Keratinocyte (primary cell): ENCODE measurements at regions not wholly inside any gene's neighbourhood (a gene's known extent, or its start where the extent isn't known, plus 50 kb on each side); places are given as distances from the start of the nearest gene placed in this dataset.

ENCODE experiments used
- DNase-seq: peaks from one replicate; pipeline ENCODE4 v3.0.0-alpha.2; 2011; ENCODE audit warnings: low read depth, missing footprints, low spot score
- FAIRE-seq: peaks from 2 replicates; lab custom pipeline; 2011; peaks lifted over from hg19 to GRCh38; lab: Jason Lieb, UNC
- H2AFZ ChIP-seq: 2 replicates; pipeline ENCODE4 v1.6.0; 2012; ENCODE audit warnings: low read length, control low read depth, inconsistent platforms; ENCODE audit not compliant: control insufficient read depth
- H3K27ac ChIP-seq: 2 replicates; pipeline ENCODE4 v1.5.1; 2011; ENCODE audit warnings: low read length; ENCODE audit not compliant: control insufficient read depth, insufficient read depth
- H3K27me3 ChIP-seq: 3 replicates; pipeline ENCODE4 v1.6.0; 2011; ENCODE audit warnings: low read length; ENCODE audit not compliant: control insufficient read depth, insufficient read depth; ENCODE audit errors: extremely low read depth
- H3K36me3 ChIP-seq, 2 experiments: 2 replicates in 1 of 2; 3 replicates in 1 of 2; pipeline ENCODE4 v1.5.1; 2011; ENCODE audit warnings: low read length in 2 of 2, mild to moderate bottlenecking in 1 of 2; ENCODE audit not compliant: control insufficient read depth in 2 of 2, insufficient read depth in 2 of 2; ENCODE audit errors: extremely low read depth in 1 of 2
- H3K4me1 ChIP-seq: 3 replicates; pipeline ENCODE4 v1.5.1; 2011; ENCODE audit warnings: low read length; ENCODE audit not compliant: control insufficient read depth, insufficient read depth; ENCODE audit errors: extremely low read depth
- H3K4me2 ChIP-seq: 3 replicates; pipeline ENCODE4 v1.6.0; 2011; ENCODE audit warnings: low read depth, low read length; ENCODE audit not compliant: control insufficient read depth, insufficient read depth; ENCODE audit errors: extremely low read depth
- H3K4me3 ChIP-seq, 3 experiments: fragments of 200-600 bp in 1 of 3; sonication (generic) in 1 of 3; 2 replicates in 2 of 3; 3 replicates in 1 of 3; pipeline ENCODE4 v1.5.1; 2011 to 2016; ENCODE audit warnings: low read length in 3 of 3, mild to moderate bottlenecking in 3 of 3, control low read depth in 2 of 3, inconsistent platforms in 1 of 3, low read depth in 1 of 3, mixed read lengths in 1 of 3, mixed run types in 1 of 3, moderate library complexity in 1 of 3; ENCODE audit not compliant: control insufficient read depth in 2 of 3, insufficient read depth in 2 of 3; ENCODE audit errors: extremely low read depth in 1 of 3
- H3K79me2 ChIP-seq: 2 replicates; pipeline ENCODE4 v1.6.0; 2012; ENCODE audit warnings: low read length; ENCODE audit not compliant: control insufficient read depth, insufficient read depth
- H3K9ac ChIP-seq: 3 replicates; pipeline ENCODE4 v1.6.0; 2011; ENCODE audit warnings: low read length; ENCODE audit not compliant: control insufficient read depth, insufficient read depth; ENCODE audit errors: extremely low read depth
- H3K9me1 ChIP-seq: 3 replicates; pipeline ENCODE4 v1.6.0; 2011; ENCODE audit warnings: low read length; ENCODE audit not compliant: control insufficient read depth, insufficient read depth; ENCODE audit errors: extremely low read depth
- H3K9me3 ChIP-seq: 2 replicates; pipeline ENCODE4 v1.5.1; 2012; ENCODE audit warnings: low read depth, low read length; ENCODE audit not compliant: control insufficient read depth
- H4K20me1 ChIP-seq: 3 replicates; pipeline ENCODE4 v1.6.0; 2011; ENCODE audit warnings: low read length; ENCODE audit not compliant: control insufficient read depth, insufficient read depth; ENCODE audit errors: extremely low read depth
- CTCF ChIP-seq, 3 experiments: IDR thresholded peaks in 1 of 3; conservative IDR thresholded peaks in 1 of 3; optimal IDR thresholded peaks in 1 of 3; 2 replicates in 2 of 3; 3 replicates in 1 of 3; pipeline versions ENCODE3 to v1.5.1; 2011; ENCODE audit warnings: low read length in 3 of 3, mild to moderate bottlenecking in 3 of 3, moderate library complexity in 2 of 3, control low read depth in 1 of 3, inconsistent platforms in 1 of 3; ENCODE audit not compliant: insufficient read depth in 2 of 3; ENCODE audit errors: extremely low read depth in 1 of 3
- EZH2 ChIP-seq: IDR thresholded peaks from one replicate; pipeline ENCODE4 v1.6.1; 2012; ENCODE audit warnings: inconsistent platforms, mild to moderate bottlenecking, low read length, moderate library complexity
- dilution Hi-C: fragments of 300-500 bp; cut with MboI; formaldehyde crosslinking; loops from one replicate; pipeline ENCODE4 v1.7.0; 2020; ENCODE audit warnings: low sequenced_read_pairs; ENCODE audit not compliant: extremely low pct_ligation_motif_present

DNA sequence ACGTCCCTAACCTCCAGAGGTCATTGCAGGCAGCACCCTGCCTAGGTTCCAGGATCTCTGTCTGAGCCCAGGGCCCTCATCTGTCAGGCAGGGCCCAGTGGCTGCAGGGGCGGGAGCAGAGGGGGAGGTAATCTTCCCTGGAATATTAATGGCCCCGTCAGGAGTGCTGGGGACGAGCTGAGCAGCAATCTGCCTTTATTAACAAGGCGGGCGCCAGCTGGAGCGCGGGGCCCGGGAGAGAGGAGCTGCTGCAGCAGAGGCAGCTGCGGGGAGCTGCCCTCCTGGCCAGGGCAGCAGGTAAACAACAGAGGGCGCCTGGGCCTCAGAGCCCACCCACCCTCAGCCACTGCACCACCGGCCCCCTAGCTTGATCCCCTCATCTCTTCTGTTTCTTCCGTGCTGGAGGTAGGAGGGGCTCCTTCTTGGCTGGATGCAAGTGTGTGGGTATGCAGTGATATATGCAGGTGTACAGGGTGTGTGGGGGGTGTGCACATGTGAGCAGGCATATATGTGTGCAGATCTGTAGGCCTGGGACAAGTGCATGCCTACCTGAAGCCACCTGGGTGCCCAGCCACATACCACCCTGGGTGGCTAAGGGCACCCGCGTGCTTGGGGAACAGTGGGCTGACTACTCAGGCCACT, 131.8 kb upstream of the MLN start:
- no peak overlapping the region for H3K27ac ChIP-seq
- FAIRE-seq = no peak
- H3K4me3 ChIP-seq = no peak overlapping the region
- dilution Hi-C loops = no loop called here
- no peak for TF ChIP-seq EZH2
- TF ChIP-seq CTCF (optimal IDR thresholded peaks at IDR 0.05 in 1 of 3, IDR thresholded peaks at IDR 0.05 in 1 of 3, conservative IDR thresholded peaks at IDR 0.05 in 1 of 3; ENCODE audit: extremely low read depth in 1 of 3, insufficient read depth in 2 of 3, low read length in 3 of 3) = no peak
- H3K4me1 ChIP-seq = no peaks in the 10 kb centered on the region
- no peaks in the 10 kb centered on the region for H3K9me1 ChIP-seq
- no peaks in the 10 kb centered on the region for H3K9me3 ChIP-seq
- no peak for DNase-seq
- H2AFZ ChIP-seq = no peak overlapping the region
- H3K79me2 ChIP-seq = no peaks in the 10 kb centered on the region
- H3K27me3 ChIP-seq = peaks cover 13% of the 10 kb centered on the region
- no peak overlapping the region for H3K9ac ChIP-seq
- no peaks in the 10 kb centered on the region for H4K20me1 ChIP-seq
- H3K4me2 ChIP-seq = no peak overlapping the region
- no peaks in the 10 kb centered on the region for H3K36me3 ChIP-seq

DNA sequence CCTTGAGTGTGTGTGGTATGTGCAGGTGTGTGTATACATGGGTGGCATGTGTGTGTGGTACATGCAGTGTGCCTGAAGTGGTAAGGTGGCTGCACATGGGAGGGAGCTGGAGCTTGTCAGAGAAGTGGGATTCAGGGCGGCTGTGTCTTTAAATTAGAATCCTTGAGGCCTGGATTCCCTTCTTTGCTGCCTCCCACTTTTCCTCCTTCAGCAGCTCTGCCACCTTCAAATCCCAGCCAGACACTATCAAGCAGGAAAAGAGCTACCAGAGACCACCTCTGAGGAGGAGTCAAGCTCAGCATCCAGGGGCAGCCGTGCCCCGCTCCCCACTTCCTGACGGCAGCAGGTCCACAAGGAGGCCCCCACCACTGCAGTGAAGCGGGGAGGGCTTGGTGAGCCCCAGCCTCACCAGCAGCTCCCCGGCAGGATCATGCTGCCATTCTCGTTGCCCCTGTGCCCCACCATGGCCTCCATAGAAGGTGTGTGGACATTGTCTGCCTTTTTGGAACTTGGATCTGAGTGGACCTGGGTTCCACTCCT, 131.0 kb upstream of the MLN start:
- H3K4me1 ChIP-seq = no peaks in the 10 kb centered on the region
- H3K9ac ChIP-seq = no peak overlapping the region
- no peak overlapping the region for H3K4me2 ChIP-seq
- no peaks in the 10 kb centered on the region for H3K36me3 ChIP-seq
- no peaks in the 10 kb centered on the region for H4K20me1 ChIP-seq
- no peak overlapping the region for H3K27ac ChIP-seq
- dilution Hi-C loops = no loop called here
- no peaks in the 10 kb centered on the region for H3K79me2 ChIP-seq
- no peak for TF ChIP-seq CTCF (optimal IDR thresholded peaks at IDR 0.05 in 1 of 3, IDR thresholded peaks at IDR 0.05 in 1 of 3, conservative IDR thresholded peaks at IDR 0.05 in 1 of 3; ENCODE audit: extremely low read depth in 1 of 3, insufficient read depth in 2 of 3, low read length in 3 of 3)
- TF ChIP-seq EZH2 = no peak
- DNase-seq (no peak), FAIRE-seq (no peak)
- H3K9me3 ChIP-seq = no peaks in the 10 kb centered on the region
- H3K27me3 ChIP-seq = peaks cover 11% of the 10 kb centered on the region
- no peak overlapping the region for H2AFZ ChIP-seq
- no peak overlapping the region for H3K4me3 ChIP-seq
- no peaks in the 10 kb centered on the region for H3K9me1 ChIP-seq
